ENCODE measurements at regions not wholly inside any gene's neighbourhood (a gene's known extent, or its start where the extent isn't known, plus 50 kb on each side); places are given as distances from the start of the nearest gene placed in this dataset.

DNA sequence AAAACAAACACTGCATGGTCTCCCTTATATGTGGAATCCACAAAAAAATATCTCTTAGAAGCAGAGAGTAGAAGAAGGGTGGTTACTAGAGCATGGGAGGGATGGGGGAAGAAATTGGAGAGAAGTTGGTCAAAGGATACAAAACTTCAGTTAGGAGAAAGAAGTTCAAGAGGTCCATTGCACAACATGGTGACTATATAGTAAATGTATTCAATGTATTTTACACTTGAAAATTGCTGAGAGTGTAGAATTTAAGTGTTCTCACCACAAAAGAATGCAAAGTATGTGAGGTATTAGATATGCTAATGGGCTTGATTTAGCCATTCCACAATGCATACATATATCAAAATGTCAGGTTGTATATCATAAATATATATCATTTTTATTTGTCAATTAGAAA, 232.0 kb upstream of the CELF2 start:
- peak in 1 of 2 donors; percentile 2 for DNase-seq
- no peak overlapping the region for H3K18ac ChIP-seq (ENCODE audit: low read length)
- H3K36me3 ChIP-seq (ENCODE audit: control insufficient read depth in 1 of 2, insufficient read depth in 2 of 2, low read length in 2 of 2), result no peaks in the 10 kb centered on the region
- no peak overlapping the region for H3K4me2 ChIP-seq (ENCODE audit: low read length)
- no peak overlapping the region for H2AFZ ChIP-seq (ENCODE audit: insufficient read depth, low read length, poor library complexity)
- H3K23ac ChIP-seq (ENCODE audit: low read length), result no peak overlapping the region
- no peak overlapping the region for H4K91ac ChIP-seq (ENCODE audit: low read depth, low read length)
- H3K79me2 ChIP-seq (ENCODE audit: control insufficient read depth, insufficient read depth, low read length, poor library complexity), result no peaks in the 10 kb centered on the region
- no peak overlapping the region for H3K14ac ChIP-seq (ENCODE audit: low read length)
- no peak overlapping the region for H3K4me3 ChIP-seq (ENCODE audit: low read depth, low read length)
- H3K27ac ChIP-seq (ENCODE audit: low read depth, low read length), result no peak overlapping the region
- H2BK12ac ChIP-seq (ENCODE audit: low read length), result no peak overlapping the region
- H3K9ac ChIP-seq (ENCODE audit: low read length), result no peak overlapping the region
- peaks cover 2% of the 10 kb centered on the region in 2 experiments for H3K4me1 ChIP-seq (ENCODE audit: control insufficient read depth in 1 of 2, insufficient read depth in 2 of 2, low read length in 2 of 2)
- H3K4ac ChIP-seq (ENCODE audit: low read depth, low read length), result no peak overlapping the region
- H2BK120ac ChIP-seq (ENCODE audit: insufficient read depth, low read length, poor library complexity), result no peak overlapping the region
- H4K8ac ChIP-seq (ENCODE audit: low read depth, low read length), result no peak overlapping the region
- H4K12ac ChIP-seq (ENCODE audit: low read depth, low read length), result no peak overlapping the region
- H3K79me1 ChIP-seq (ENCODE audit: low read length), result no peaks in the 10 kb centered on the region
- no peak overlapping the region for H2BK5ac ChIP-seq (ENCODE audit: low read depth, low read length, poor library complexity)
- peaks cover 2% of the 10 kb centered on the region for H3K9me3 ChIP-seq (ENCODE audit: insufficient read depth, low read depth, low read length)
- H3K27me3 ChIP-seq (ENCODE audit: insufficient read depth, low read length), result no peaks in the 10 kb centered on the region
- H2AK5ac ChIP-seq (ENCODE audit: low read length), result no peak overlapping the region

DNA sequence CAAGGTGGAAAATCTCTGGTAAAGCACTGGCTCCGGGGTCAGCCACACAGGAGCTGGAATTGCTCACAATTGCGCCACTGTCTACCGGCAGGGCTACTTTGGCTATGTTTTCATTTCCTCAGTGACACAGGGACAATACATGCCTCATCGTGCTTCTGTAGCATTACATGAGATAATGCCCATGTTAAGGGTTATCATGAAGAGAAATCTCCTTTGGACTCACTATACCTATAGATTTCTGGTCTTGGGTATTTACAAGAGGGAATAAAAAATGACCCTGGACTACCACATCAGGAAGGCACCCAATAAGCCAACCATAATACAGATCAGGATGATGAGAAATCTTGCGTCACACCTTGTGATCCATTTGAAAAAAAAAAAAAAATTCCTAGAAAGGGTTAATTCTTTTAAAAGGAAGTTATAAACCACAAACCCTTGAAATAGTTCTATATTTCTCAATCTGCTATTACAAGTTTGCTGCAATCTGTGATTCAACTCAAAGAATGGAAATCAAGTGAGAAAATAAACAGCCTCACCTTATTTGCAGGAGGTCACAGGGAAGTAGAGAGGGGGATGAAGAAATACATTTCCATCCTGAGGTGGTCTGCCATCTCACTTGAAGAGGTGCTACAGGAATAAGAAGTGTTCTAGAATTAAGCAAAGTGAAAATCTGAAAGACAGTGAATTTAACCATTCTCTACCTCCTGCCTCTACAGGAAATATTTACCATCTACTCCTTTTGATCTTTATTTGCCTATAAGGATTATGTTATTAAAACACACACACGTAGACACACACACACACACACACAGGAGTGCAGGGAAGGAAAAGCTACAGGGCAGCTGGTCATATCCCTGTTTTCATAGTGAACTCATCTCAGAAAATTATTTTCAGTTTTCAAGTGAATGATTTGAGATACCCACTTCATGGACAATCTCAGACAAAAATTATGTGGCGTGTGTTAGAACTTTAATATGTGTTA, 231.3 kb upstream of the CELF2 start:
- H4K8ac ChIP-seq (ENCODE audit: low read depth, low read length), result no peak overlapping the region
- no peak overlapping the region for H3K4me2 ChIP-seq (ENCODE audit: low read length)
- no CpG with 5 or more reads among the region's 7 CpGs for WGBS (ENCODE audit: extremely low coverage, insufficient coverage, insufficient read length)

DNA sequence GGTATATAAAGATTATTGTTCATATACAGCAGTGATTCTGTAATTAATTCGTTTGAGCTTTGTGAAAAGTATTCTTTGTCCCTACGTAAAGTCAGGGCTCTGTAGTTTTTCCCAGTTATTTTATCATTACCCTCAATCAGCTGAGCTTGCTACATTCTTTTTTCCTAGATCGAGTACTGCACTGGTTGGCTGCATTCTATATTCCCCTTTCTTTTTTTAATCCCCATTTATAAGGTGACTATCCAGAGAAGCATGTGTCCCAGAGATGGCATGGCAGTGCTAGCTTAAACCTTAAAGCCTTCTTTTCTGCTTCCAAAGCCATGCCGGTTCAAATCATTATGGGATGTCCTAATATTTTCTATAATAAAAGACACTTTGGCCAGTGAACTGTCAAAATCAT, 230.1 kb upstream of the CELF2 start:
- Histone ChIP-seq H3K4me2 (ENCODE audit: low read length) (no peak overlapping the region), H2AK5ac (ENCODE audit: low read length) (no peak overlapping the region), H3K4me3 (ENCODE audit: low read depth, low read length) (no peak overlapping the region)

More for the DNA sequence above, 231.3 kb upstream of the CELF2 start:
- no peak overlapping the region for H2BK120ac ChIP-seq (ENCODE audit: insufficient read depth, low read length, poor library complexity)
- H4K12ac ChIP-seq (ENCODE audit: low read depth, low read length), result no peak overlapping the region
- no peak overlapping the region for H2BK5ac ChIP-seq (ENCODE audit: low read depth, low read length, poor library complexity)
- H3K14ac ChIP-seq (ENCODE audit: low read length), result no peak overlapping the region
- peaks cover 2% of the 10 kb centered on the region for H3K9me3 ChIP-seq (ENCODE audit: insufficient read depth, low read depth, low read length)
- H2AK5ac ChIP-seq (ENCODE audit: low read length), result no peak overlapping the region
- H2BK12ac ChIP-seq (ENCODE audit: low read length), result no peak overlapping the region
- DNase-seq, result peak in 1 of 2 donors; percentile 4
- no peaks in the 10 kb centered on the region for H3K79me2 ChIP-seq (ENCODE audit: control insufficient read depth, insufficient read depth, low read length, poor library complexity)
- no peak overlapping the region for H3K23ac ChIP-seq (ENCODE audit: low read length)
- H3K27me3 ChIP-seq (ENCODE audit: insufficient read depth, low read length), result no peaks in the 10 kb centered on the region
- H3K9ac ChIP-seq (ENCODE audit: low read length), result no peak overlapping the region
- H3K18ac ChIP-seq (ENCODE audit: low read length), result no peak overlapping the region
- no peaks in the 10 kb centered on the region for H3K79me1 ChIP-seq (ENCODE audit: low read length)
- no peak overlapping the region for H2AFZ ChIP-seq (ENCODE audit: insufficient read depth, low read length, poor library complexity)
- H3K4me1 ChIP-seq (ENCODE audit: control insufficient read depth in 1 of 2, insufficient read depth in 2 of 2, low read length in 2 of 2), result peaks cover 2% of the 10 kb centered on the region in 2 experiments
- H3K4me3 ChIP-seq (ENCODE audit: low read depth, low read length), result no peak overlapping the region
- no peaks in the 10 kb centered on the region for H3K36me3 ChIP-seq (ENCODE audit: control insufficient read depth in 1 of 2, insufficient read depth in 2 of 2, low read length in 2 of 2)
- H3K27ac ChIP-seq (ENCODE audit: low read depth, low read length), result no peak overlapping the region
- H3K4ac ChIP-seq (ENCODE audit: low read depth, low read length), result no peak overlapping the region
- no peak overlapping the region for H4K91ac ChIP-seq (ENCODE audit: low read depth, low read length)

DNA sequence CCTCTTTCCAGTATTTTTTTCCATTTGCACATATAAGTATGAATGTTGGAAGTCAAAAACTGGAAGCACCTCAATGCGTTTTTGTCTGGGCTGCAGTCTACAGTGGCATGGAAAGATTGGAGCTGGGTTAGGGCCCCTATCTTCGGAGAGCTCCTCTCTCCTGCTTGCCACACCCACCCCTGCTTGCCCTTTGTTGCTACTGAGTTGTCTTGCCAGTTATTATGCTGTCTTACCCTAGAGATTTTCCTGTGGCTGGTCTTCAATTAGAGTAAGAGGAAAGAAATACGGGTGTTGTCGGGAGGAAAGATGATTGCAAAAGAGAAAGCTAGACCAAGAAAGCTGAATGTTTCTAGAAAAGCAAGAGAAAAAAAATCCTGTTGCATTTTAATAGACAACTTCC, 228.9 kb upstream of the CELF2 start:
- H2BK120ac ChIP-seq (ENCODE audit: insufficient read depth, low read length, poor library complexity), result no peak overlapping the region
- no peak overlapping the region for H2BK5ac ChIP-seq (ENCODE audit: low read depth, low read length, poor library complexity)
- no peak overlapping the region for H3K14ac ChIP-seq (ENCODE audit: low read length)
- H4K12ac ChIP-seq (ENCODE audit: low read depth, low read length), result no peak overlapping the region
- H2BK12ac ChIP-seq (ENCODE audit: low read length), result no peak overlapping the region
- WGBS (ENCODE audit: extremely low coverage, insufficient coverage, insufficient read length), result no CpG with 5 or more reads among the region's 4 CpGs
- no peak overlapping the region for H3K27ac ChIP-seq (ENCODE audit: low read depth, low read length)
- peaks cover 2% of the 10 kb centered on the region for H3K79me1 ChIP-seq (ENCODE audit: low read length)
- H3K4me3 ChIP-seq (ENCODE audit: low read depth, low read length), result no peak overlapping the region
- H4K91ac ChIP-seq (ENCODE audit: low read depth, low read length), result no peak overlapping the region
- no peak overlapping the region for H3K4ac ChIP-seq (ENCODE audit: low read depth, low read length)
- no peak for DNase-seq
- no peak overlapping the region for H3K18ac ChIP-seq (ENCODE audit: low read length)
- no peak overlapping the region for H3K9ac ChIP-seq (ENCODE audit: low read length)
- H2AK5ac ChIP-seq (ENCODE audit: low read length), result no peak overlapping the region
- peaks cover 2% of the 10 kb centered on the region for H3K9me3 ChIP-seq (ENCODE audit: insufficient read depth, low read depth, low read length)
- H3K4me2 ChIP-seq (ENCODE audit: low read length), result no peak overlapping the region
- no peak overlapping the region for H3K23ac ChIP-seq (ENCODE audit: low read length)
- peaks cover 2 to 3% of the 10 kb centered on the region in 2 experiments for H3K4me1 ChIP-seq (ENCODE audit: control insufficient read depth in 1 of 2, insufficient read depth in 2 of 2, low read length in 2 of 2)
- H3K27me3 ChIP-seq (ENCODE audit: insufficient read depth, low read length), result no peaks in the 10 kb centered on the region
- no peak overlapping the region for H4K8ac ChIP-seq (ENCODE audit: low read depth, low read length)
- H3K36me3 ChIP-seq (ENCODE audit: control insufficient read depth in 1 of 2, insufficient read depth in 2 of 2, low read length in 2 of 2), result no peaks in the 10 kb centered on the region
- H3K79me2 ChIP-seq (ENCODE audit: control insufficient read depth, insufficient read depth, low read length, poor library complexity), result no peaks in the 10 kb centered on the region
- no peak overlapping the region for H2AFZ ChIP-seq (ENCODE audit: insufficient read depth, low read length, poor library complexity)

More for the DNA sequence above, 230.1 kb upstream of the CELF2 start:
- no peak overlapping the region for H3K23ac ChIP-seq (ENCODE audit: low read length)
- peaks cover 2% of the 10 kb centered on the region for H3K79me1 ChIP-seq (ENCODE audit: low read length)
- H3K14ac ChIP-seq (ENCODE audit: low read length), result no peak overlapping the region
- H2BK5ac ChIP-seq (ENCODE audit: low read depth, low read length, poor library complexity), result no peak overlapping the region
- no peak for DNase-seq
- H2AFZ ChIP-seq (ENCODE audit: insufficient read depth, low read length, poor library complexity), result no peak overlapping the region
- WGBS (ENCODE audit: extremely low coverage, insufficient coverage, insufficient read length), result no CpG with 5 or more reads among the region's 4 CpGs
- H3K18ac ChIP-seq (ENCODE audit: low read length), result no peak overlapping the region
- no peak overlapping the region for H2BK120ac ChIP-seq (ENCODE audit: insufficient read depth, low read length, poor library complexity)
- H4K91ac ChIP-seq (ENCODE audit: low read depth, low read length), result no peak overlapping the region
- no peaks in the 10 kb centered on the region for H3K79me2 ChIP-seq (ENCODE audit: control insufficient read depth, insufficient read depth, low read length, poor library complexity)
- no peak overlapping the region for H4K12ac ChIP-seq (ENCODE audit: low read depth, low read length)
- H3K27me3 ChIP-seq (ENCODE audit: insufficient read depth, low read length), result no peaks in the 10 kb centered on the region
- peaks cover 2% of the 10 kb centered on the region for H3K9me3 ChIP-seq (ENCODE audit: insufficient read depth, low read depth, low read length)
- H3K27ac ChIP-seq (ENCODE audit: low read depth, low read length), result no peak overlapping the region
- H2BK12ac ChIP-seq (ENCODE audit: low read length), result no peak overlapping the region
- H3K4me1 ChIP-seq (ENCODE audit: control insufficient read depth in 1 of 2, insufficient read depth in 2 of 2, low read length in 2 of 2), result peaks cover 2 to 5% of the 10 kb centered on the region in 2 experiments
- no peak overlapping the region for H4K8ac ChIP-seq (ENCODE audit: low read depth, low read length)
- H3K9ac ChIP-seq (ENCODE audit: low read length), result no peak overlapping the region
- H3K4ac ChIP-seq (ENCODE audit: low read depth, low read length), result no peak overlapping the region
- no peaks in the 10 kb centered on the region for H3K36me3 ChIP-seq (ENCODE audit: control insufficient read depth in 1 of 2, insufficient read depth in 2 of 2, low read length in 2 of 2)
